ENCODE measurements at regions not wholly inside any gene's neighbourhood (a gene's known extent, or its start where the extent isn't known, plus 50 kb on each side); places are given as distances from the start of the nearest gene placed in this dataset.

DNA sequence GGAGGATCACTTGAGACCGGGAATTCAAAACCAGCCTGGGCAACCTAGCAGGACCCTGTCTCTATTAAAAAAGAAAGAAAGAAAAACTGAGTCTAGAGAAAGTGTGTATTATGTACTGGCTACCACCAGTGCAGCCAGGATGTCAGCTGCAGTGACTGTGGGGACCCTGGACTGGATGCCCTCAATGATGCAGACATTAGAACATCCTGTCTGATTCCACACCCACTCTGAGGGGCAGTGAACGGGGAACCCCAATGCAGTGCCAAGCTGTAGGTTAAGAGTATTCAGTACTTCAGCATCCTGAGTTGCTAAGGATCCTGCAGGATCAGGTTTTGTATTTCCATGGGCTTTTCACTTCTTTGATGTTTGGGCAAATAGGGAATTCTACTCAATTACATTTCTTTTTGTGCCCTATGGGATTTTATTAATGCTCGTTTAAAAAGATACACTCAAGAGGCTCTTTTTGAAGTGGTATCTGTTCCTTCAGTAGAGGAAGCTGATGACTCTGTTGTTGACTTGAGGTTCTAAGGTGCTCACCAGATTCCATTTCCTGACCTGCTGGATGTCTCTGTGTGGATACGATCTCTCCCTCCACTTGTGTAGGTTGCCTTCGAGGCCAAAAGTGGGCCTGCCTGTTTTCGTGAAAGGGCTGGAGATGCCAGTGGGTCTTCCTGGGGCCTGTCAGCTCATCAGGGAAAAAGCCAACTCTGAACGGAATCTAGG is 85.9 kb upstream of the CLCN4 start:
- Histone ChIP-seq H3K27me3 (no peaks in the 10 kb centered on the region), H3K4me3 (no peak overlapping the region), H3K9me3 (no peaks in the 10 kb centered on the region)

GRCh38 chrX:10071451-10072144 is 85.2 kb upstream of the CLCN4 start:
- no peaks in the 10 kb centered on the region for H3K36me3 ChIP-seq
- no peak overlapping the region for H3K27ac ChIP-seq
- no peak for DNase-seq (ENCODE audit: extremely low spot score in 2 of 2)
- intact Hi-C loops (cut with DNase I): no loop called here
- no peak for TF ChIP-seq POLR2AphosphoS5 (IDR thresholded peaks at IDR 0.05; ENCODE audit: insufficient read depth in 1 of 2, low read depth in 1 of 2)
- TF ChIP-seq, protein P1, sequence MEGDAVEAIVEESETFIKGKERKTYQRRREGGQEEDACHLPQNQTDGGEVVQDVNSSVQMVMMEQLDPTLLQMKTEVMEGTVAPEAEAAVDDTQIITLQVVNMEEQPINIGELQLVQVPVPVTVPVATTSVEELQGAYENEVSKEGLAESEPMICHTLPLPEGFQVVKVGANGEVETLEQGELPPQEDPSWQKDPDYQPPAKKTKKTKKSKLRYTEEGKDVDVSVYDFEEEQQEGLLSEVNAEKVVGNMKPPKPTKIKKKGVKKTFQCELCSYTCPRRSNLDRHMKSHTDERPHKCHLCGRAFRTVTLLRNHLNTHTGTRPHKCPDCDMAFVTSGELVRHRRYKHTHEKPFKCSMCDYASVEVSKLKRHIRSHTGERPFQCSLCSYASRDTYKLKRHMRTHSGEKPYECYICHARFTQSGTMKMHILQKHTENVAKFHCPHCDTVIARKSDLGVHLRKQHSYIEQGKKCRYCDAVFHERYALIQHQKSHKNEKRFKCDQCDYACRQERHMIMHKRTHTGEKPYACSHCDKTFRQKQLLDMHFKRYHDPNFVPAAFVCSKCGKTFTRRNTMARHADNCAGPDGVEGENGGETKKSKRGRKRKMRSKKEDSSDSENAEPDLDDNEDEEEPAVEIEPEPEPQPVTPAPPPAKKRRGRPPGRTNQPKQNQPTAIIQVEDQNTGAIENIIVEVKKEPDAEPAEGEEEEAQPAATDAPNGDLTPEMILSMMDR (IDR thresholded peaks at IDR 0.05): no peak
- TF ChIP-seq POLR2A (IDR thresholded peaks at IDR 0.05): no peak
- no peak overlapping the region for H3K4me3 ChIP-seq
- no peaks in the 10 kb centered on the region for H3K9me3 ChIP-seq
- H3K4me1 ChIP-seq: no peaks in the 10 kb centered on the region
- H3K27me3 ChIP-seq: no peaks in the 10 kb centered on the region

More for the DNA sequence above, 85.9 kb upstream of the CLCN4 start:
- Histone ChIP-seq H3K36me3 (no peaks in the 10 kb centered on the region), H3K27ac (no peak overlapping the region), H3K4me1 (no peaks in the 10 kb centered on the region)
- intact Hi-C loops (cut with DNase I): no loop called here
- DNase-seq (ENCODE audit: extremely low spot score in 2 of 2): no peak
- TF ChIP-seq, protein P1 (IDR thresholded peaks at IDR 0.05): no peak
- TF ChIP-seq POLR2AphosphoS5 (IDR thresholded peaks at IDR 0.05; ENCODE audit: insufficient read depth in 1 of 2, low read depth in 1 of 2) (no peak), POLR2A (IDR thresholded peaks at IDR 0.05) (no peak)

DNA sequence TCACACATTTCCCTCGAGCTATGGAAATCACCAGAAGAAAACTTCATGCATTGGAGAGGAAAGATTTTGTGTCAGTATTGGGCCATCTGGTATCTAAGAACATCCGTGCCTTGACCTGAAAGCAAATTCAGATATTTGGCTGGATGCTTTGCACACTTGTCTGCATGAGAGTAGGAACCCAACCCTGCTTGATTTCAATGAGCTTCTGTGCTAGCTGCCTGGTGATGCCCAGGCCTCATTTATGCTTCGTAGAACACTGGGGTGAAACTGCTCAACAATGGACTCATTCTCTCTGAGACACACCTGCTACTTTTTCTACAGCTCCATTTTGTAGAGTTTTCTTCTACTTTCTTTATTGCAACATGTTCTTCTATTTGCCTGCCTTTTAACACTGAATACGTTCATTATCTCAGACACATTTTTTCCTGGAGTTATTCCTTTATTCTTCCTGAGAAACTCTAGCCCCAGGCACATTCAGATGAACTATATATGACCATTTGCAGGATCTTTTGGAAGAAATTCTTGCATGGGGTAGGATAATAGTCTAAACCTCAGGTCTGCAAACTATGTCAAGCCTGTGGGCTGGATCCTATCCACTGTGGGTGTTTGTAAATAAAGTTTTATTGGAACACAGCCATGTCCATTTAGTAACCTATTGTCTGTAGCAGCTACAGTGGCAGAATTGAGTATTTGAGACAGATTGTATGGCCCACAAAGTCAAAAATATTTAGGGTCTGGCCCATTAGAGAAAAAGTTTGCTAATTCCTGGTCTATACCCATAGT is 83.8 kb upstream of the CLCN4 start:
- Histone ChIP-seq H3K9me3 (no peaks in the 10 kb centered on the region), H3K4me3 (no peak overlapping the region), H3K36me3 (no peaks in the 10 kb centered on the region), H3K27me3 (no peaks in the 10 kb centered on the region), H3K4me1 (no peaks in the 10 kb centered on the region), H3K27ac (no peak overlapping the region)
- intact Hi-C loops (cut with DNase I): no loop called here
- no peak for DNase-seq (ENCODE audit: extremely low spot score in 2 of 2)
- TF ChIP-seq, protein P1 (IDR thresholded peaks at IDR 0.05): no peak
- no peak for TF ChIP-seq POLR2AphosphoS5 (IDR thresholded peaks at IDR 0.05; ENCODE audit: insufficient read depth in 1 of 2, low read depth in 1 of 2)
- no peak for TF ChIP-seq POLR2A (IDR thresholded peaks at IDR 0.05)

DNA sequence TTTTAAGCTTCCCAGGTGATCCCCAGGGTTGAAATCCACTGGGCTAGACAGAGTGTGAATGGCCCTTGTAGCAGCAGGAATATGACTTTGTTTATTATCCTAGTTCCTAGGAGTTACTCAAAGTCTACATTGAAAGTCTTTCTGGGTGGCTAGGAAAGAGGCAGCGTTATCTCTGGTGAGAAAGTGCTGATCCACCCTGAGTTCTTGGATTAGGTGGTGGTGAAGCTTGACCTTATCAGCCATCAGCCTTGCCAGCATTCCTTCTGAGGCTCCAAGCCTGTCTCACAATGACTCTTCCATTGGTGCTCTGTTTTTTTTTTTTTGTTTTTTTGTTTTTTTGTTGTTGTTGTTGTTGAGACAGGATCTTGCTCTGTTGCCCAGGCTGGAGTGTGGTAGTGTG is 83.1 kb upstream of the CLCN4 start:
- intact Hi-C loops (cut with DNase I): no loop called here

More for the DNA sequence above, 83.1 kb upstream of the CLCN4 start:
- no peak overlapping the region for H3K4me3 ChIP-seq
- H3K4me1 ChIP-seq: no peaks in the 10 kb centered on the region
- H3K36me3 ChIP-seq: no peaks in the 10 kb centered on the region
- H3K27me3 ChIP-seq: no peaks in the 10 kb centered on the region
- no peak overlapping the region for H3K27ac ChIP-seq
- TF ChIP-seq POLR2A (IDR thresholded peaks at IDR 0.05): no peak
- TF ChIP-seq, protein P1 (IDR thresholded peaks at IDR 0.05): no peak
- TF ChIP-seq POLR2AphosphoS5 (IDR thresholded peaks at IDR 0.05; ENCODE audit: insufficient read depth in 1 of 2, low read depth in 1 of 2): no peak
- no peak for DNase-seq (ENCODE audit: extremely low spot score in 2 of 2)
- no peaks in the 10 kb centered on the region for H3K9me3 ChIP-seq
